H9 (cell line): ENCODE measurements at regions not wholly inside any gene's neighbourhood (a gene's known extent, or its start where the extent isn't known, plus 50 kb on each side); places are given as distances from the start of the nearest gene placed in this dataset.

Experiments
- DNase-seq: peaks from one replicate; pipeline ENCODE4 v3.0.0-alpha.2; 2017
- H2AFZ ChIP-seq: one replicate; pipeline ENCODE4 v1.6.1; 2013; ENCODE audit warnings: mild to moderate bottlenecking, low read length, control low read depth, moderate library complexity
- H2AK5ac ChIP-seq: 2 replicates; pipeline ENCODE4 v1.6.1; 2013; ENCODE audit warnings: low read length, control low read depth, mixed read lengths; ENCODE audit not compliant: insufficient read length
- H2BK120ac ChIP-seq: one replicate; pipeline ENCODE4 v1.6.1; 2013; ENCODE audit warnings: low read depth, mild to moderate bottlenecking, low read length, control low read depth, inconsistent platforms; ENCODE audit not compliant: poor library complexity, severe bottlenecking
- H2BK12ac ChIP-seq: 2 replicates; pipeline ENCODE4 v1.6.1; 2013; ENCODE audit warnings: low read length, control low read depth, mixed read lengths, low read depth; ENCODE audit not compliant: insufficient read length
- H2BK15ac ChIP-seq: 2 replicates; pipeline ENCODE4 v1.6.1; 2013; ENCODE audit warnings: low read depth, low read length, control low read depth
- H2BK20ac ChIP-seq: one replicate; pipeline ENCODE4 v1.6.1; 2013; ENCODE audit warnings: low read depth, mild to moderate bottlenecking, low read length, control low read depth, inconsistent platforms; ENCODE audit not compliant: poor library complexity, severe bottlenecking
- H2BK5ac ChIP-seq: 2 replicates; pipeline ENCODE4 v1.6.1; 2013; ENCODE audit warnings: low read length, control low read depth, mixed read lengths; ENCODE audit not compliant: insufficient read length
- H3K14ac ChIP-seq: 2 replicates; pipeline ENCODE4 v1.6.1; 2013; ENCODE audit warnings: low read length, control low read depth; ENCODE audit not compliant: insufficient read depth
- H3K18ac ChIP-seq: 2 replicates; pipeline ENCODE4 v1.6.1; 2013; ENCODE audit warnings: low read depth, mild to moderate bottlenecking, mixed read lengths, low read length, control low read depth; ENCODE audit not compliant: insufficient read length
- H3K23ac ChIP-seq: 2 replicates; pipeline ENCODE4 v1.6.1; 2013; ENCODE audit warnings: low read length, control low read depth, mixed read lengths, low read depth; ENCODE audit not compliant: insufficient read length
- H3K23me2 ChIP-seq: 2 replicates; pipeline ENCODE4 v1.6.1; 2013; ENCODE audit warnings: low read depth, mild to moderate bottlenecking, mixed read lengths, low read length, control low read depth; ENCODE audit not compliant: insufficient read length, poor library complexity, severe bottlenecking
- H3K27ac ChIP-seq: 2 replicates; pipeline ENCODE4 v1.5.1; 2013; ENCODE audit warnings: low read length, control low read depth, mixed read lengths, low read depth; ENCODE audit not compliant: insufficient read length
- H3K27me3 ChIP-seq: 2 replicates; pipeline ENCODE4 v1.6.1; 2013; ENCODE audit warnings: low read length, control low read depth, inconsistent platforms; ENCODE audit not compliant: insufficient read depth
- H3K4ac ChIP-seq: 2 replicates; pipeline ENCODE4 v1.6.1; 2013; ENCODE audit warnings: low read depth, mild to moderate bottlenecking, control low read depth, inconsistent platforms, low read length, moderate library complexity
- H3K4me1 ChIP-seq: 2 replicates; pipeline ENCODE4 v1.6.1; 2013; ENCODE audit warnings: low read length, control low read depth, inconsistent platforms; ENCODE audit not compliant: insufficient read depth
- H3K4me2 ChIP-seq: 2 replicates; pipeline ENCODE4 v1.6.1; 2013; ENCODE audit warnings: low read length, control low read depth, mixed read lengths; ENCODE audit not compliant: insufficient read length, insufficient read depth
- H3K56ac ChIP-seq: 2 replicates; pipeline ENCODE4 v1.6.1; 2013; ENCODE audit warnings: low read depth, mild to moderate bottlenecking, mixed read lengths, low read length, control low read depth; ENCODE audit not compliant: insufficient read length
- H3K79me1 ChIP-seq: 2 replicates; pipeline ENCODE4 v1.6.1; 2013; ENCODE audit warnings: low read depth, mild to moderate bottlenecking, moderate library complexity, low read length, control low read depth, inconsistent platforms; ENCODE audit not compliant: insufficient read depth, poor library complexity, severe bottlenecking
- H3K79me2 ChIP-seq: 2 replicates; pipeline ENCODE4 v1.6.1; 2013; ENCODE audit warnings: low read length, control low read depth, inconsistent platforms; ENCODE audit not compliant: insufficient read depth
- H3K9ac ChIP-seq: 2 replicates; pipeline ENCODE4 v1.6.1; 2013; ENCODE audit warnings: low read length, control low read depth, mixed read lengths; ENCODE audit not compliant: insufficient read length; ENCODE audit errors: extremely low read depth
- H3K9me3 ChIP-seq: one replicate; pipeline ENCODE4 v1.6.1; 2013; ENCODE audit warnings: low read depth, low read length, inconsistent platforms; ENCODE audit not compliant: control insufficient read depth
- H3T11ph ChIP-seq: one replicate; pipeline ENCODE4 v1.6.1; 2013; ENCODE audit warnings: mild to moderate bottlenecking, low read length, control low read depth, inconsistent platforms
- H4K20me1 ChIP-seq: one replicate; pipeline ENCODE4 v1.6.1; 2013; ENCODE audit not compliant: control insufficient read depth, insufficient read length, insufficient read depth
- H4K5ac ChIP-seq: 2 replicates; pipeline ENCODE4 v1.6.1; 2013; ENCODE audit warnings: low read depth, mild to moderate bottlenecking, mixed read lengths, low read length, control low read depth; ENCODE audit not compliant: insufficient read length
- H4K8ac ChIP-seq: replicated peaks from 2 replicates; pipeline ENCODE4 v1.6.1; 2013; ENCODE audit warnings: low read length, control low read depth, mixed read lengths, low read depth; ENCODE audit not compliant: insufficient read length
- H4K91ac ChIP-seq: 2 replicates; pipeline ENCODE4 v1.6.1; 2013; ENCODE audit warnings: low read depth, mild to moderate bottlenecking, moderate library complexity, mixed read lengths, low read length, control low read depth; ENCODE audit not compliant: insufficient read length
- H3K27ac Mint-ChIP-seq, 3 experiments: 2 replicates in 2 of 3; 3 replicates in 1 of 3; pipeline ENCODE4 v1.8.0; 2020 to 2021; ENCODE audit warnings: mixed read lengths in 3 of 3, mild to moderate bottlenecking in 1 of 3, moderate library complexity in 1 of 3
- H3K27me3 Mint-ChIP-seq: 2 replicates; pipeline ENCODE4 v1.8.0; 2021; ENCODE audit warnings: low read depth, mild to moderate bottlenecking, moderate library complexity, mixed read lengths
- H3K36me3 Mint-ChIP-seq, 3 experiments: 2 replicates in 2 of 3; 3 replicates in 1 of 3; pipeline ENCODE4 v1.8.0; 2020 to 2021; ENCODE audit warnings: low read depth in 3 of 3, mixed read lengths in 3 of 3; ENCODE audit not compliant: insufficient read depth in 1 of 3
- H3K4me1 Mint-ChIP-seq, 2 experiments: 2 replicates each; pipeline ENCODE4 v1.8.0; 2020; ENCODE audit warnings: mixed read lengths in 2 of 2
- H3K4me3 Mint-ChIP-seq, 2 experiments: 2 replicates in 1 of 2; 3 replicates in 1 of 2; pipeline ENCODE4 v1.8.0; 2020 to 2021; ENCODE audit warnings: mild to moderate bottlenecking in 2 of 2, mixed read lengths in 2 of 2, moderate library complexity in 1 of 2
- H3K9me3 Mint-ChIP-seq, 2 experiments: 2 replicates in 1 of 2; 3 replicates in 1 of 2; pipeline ENCODE4 v1.8.0; 2020; ENCODE audit warnings: mild to moderate bottlenecking in 2 of 2, mixed read lengths in 2 of 2, moderate library complexity in 1 of 2
- CTCF ChIP-seq: fragments of 200-600 bp; sonication (generic); conservative IDR thresholded peaks from 3 replicates; pipeline ENCODE4 v1.8.0; 2021; ENCODE audit warnings: antibody characterized with exemption, mild to moderate bottlenecking

GRCh38 chr1:181150842-181151241 lies 62.3 kb downstream of the IER5 start:
- H2AFZ ChIP-seq = no peak overlapping the region
- peaks cover 14 to 15% of the 10 kb centered on the region in 2 experiments; a peak in 4 of 5 replicates for H3K9me3 Mint-ChIP-seq

More at GRCh38 chr1:181150842-181151241, 62.3 kb downstream of the IER5 start:
- no peak overlapping the region for H3K9ac ChIP-seq
- H4K5ac ChIP-seq = no peak overlapping the region
- no peak overlapping the region for H3K23ac ChIP-seq
- peaks cover 0 to 4% (median 3%) of the 10 kb centered on the region in 3 experiments; a peak in 1 of 7 replicates for H3K36me3 Mint-ChIP-seq
- peaks cover 5% of the 10 kb centered on the region for H3K27me3 Mint-ChIP-seq
- DNase-seq = no peak
- H3K14ac ChIP-seq = no peak overlapping the region
- H3K4me1 Mint-ChIP-seq = peaks cover 12 to 19% of the 10 kb centered on the region in 2 experiments
- H3K27me3 ChIP-seq = no peaks in the 10 kb centered on the region
- no peak overlapping the region for H3K18ac ChIP-seq
- no peak overlapping the region for H3K56ac ChIP-seq
- no peak overlapping the region for H3T11ph ChIP-seq
- no peaks in the 10 kb centered on the region for H3K9me3 ChIP-seq
- H3K23me2 ChIP-seq = no peaks in the 10 kb centered on the region
- H4K91ac ChIP-seq = no peak overlapping the region
- no peak overlapping the region for H2BK12ac ChIP-seq
- H2AK5ac ChIP-seq = no peak overlapping the region
- no peak overlapping the region for H4K8ac ChIP-seq
- no peaks in the 10 kb centered on the region for H3K4me1 ChIP-seq
- H3K4me3 Mint-ChIP-seq = no peak overlapping the region
- H3K27ac Mint-ChIP-seq = no peak overlapping the region
- no peak for TF ChIP-seq CTCF
- H3K79me1 ChIP-seq = no peaks in the 10 kb centered on the region
- H3K4me2 ChIP-seq = no peak overlapping the region
- no peaks in the 10 kb centered on the region for H4K20me1 ChIP-seq
- H2BK15ac ChIP-seq = peak overlapping the region; percentile 69; the same call in 1 of the 2 replicates
- H2BK20ac ChIP-seq = no peak overlapping the region
- H3K27ac ChIP-seq = no peak overlapping the region
- no peaks in the 10 kb centered on the region for H3K79me2 ChIP-seq
- no peak overlapping the region for H2BK5ac ChIP-seq
- no peak overlapping the region for H2BK120ac ChIP-seq
- no peak overlapping the region for H3K4ac ChIP-seq
